ENCODE measurements at regions not wholly inside any gene's neighbourhood (a gene's known extent, or its start where the extent isn't known, plus 50 kb on each side); places are given as distances from the start of the nearest gene placed in this dataset.

GRCh38 chr14:55832122-55832911, 252.3 kb downstream of the KTN1 start:
- TF ChIP-seq, protein P1, sequence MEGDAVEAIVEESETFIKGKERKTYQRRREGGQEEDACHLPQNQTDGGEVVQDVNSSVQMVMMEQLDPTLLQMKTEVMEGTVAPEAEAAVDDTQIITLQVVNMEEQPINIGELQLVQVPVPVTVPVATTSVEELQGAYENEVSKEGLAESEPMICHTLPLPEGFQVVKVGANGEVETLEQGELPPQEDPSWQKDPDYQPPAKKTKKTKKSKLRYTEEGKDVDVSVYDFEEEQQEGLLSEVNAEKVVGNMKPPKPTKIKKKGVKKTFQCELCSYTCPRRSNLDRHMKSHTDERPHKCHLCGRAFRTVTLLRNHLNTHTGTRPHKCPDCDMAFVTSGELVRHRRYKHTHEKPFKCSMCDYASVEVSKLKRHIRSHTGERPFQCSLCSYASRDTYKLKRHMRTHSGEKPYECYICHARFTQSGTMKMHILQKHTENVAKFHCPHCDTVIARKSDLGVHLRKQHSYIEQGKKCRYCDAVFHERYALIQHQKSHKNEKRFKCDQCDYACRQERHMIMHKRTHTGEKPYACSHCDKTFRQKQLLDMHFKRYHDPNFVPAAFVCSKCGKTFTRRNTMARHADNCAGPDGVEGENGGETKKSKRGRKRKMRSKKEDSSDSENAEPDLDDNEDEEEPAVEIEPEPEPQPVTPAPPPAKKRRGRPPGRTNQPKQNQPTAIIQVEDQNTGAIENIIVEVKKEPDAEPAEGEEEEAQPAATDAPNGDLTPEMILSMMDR (IDR thresholded peaks at IDR 0.05) = no peak
- no peak for TF ChIP-seq POLR2A (IDR thresholded peaks at IDR 0.05)
